Nephron (organoid): ENCODE measurements at regions not wholly inside any gene's neighbourhood (a gene's known extent, or its start where the extent isn't known, plus 50 kb on each side); places are given as distances from the start of the nearest gene placed in this dataset.

Experiments used
- H3K27ac Mint-ChIP-seq, 3 experiments: 2 replicates each; pipeline ENCODE4 v1.8.0; 2020; ENCODE audit warnings: mixed read lengths in 3 of 3, mild to moderate bottlenecking in 2 of 3, moderate library complexity in 1 of 3
- H3K27me3 Mint-ChIP-seq: 2 replicates; pipeline ENCODE4 v1.8.0; 2021; ENCODE audit warnings: low read depth, mild to moderate bottlenecking, moderate library complexity, mixed read lengths
- H3K36me3 Mint-ChIP-seq: 2 replicates; pipeline ENCODE4 v1.8.0; 2020; ENCODE audit warnings: low read depth, mixed read lengths
- H3K4me1 Mint-ChIP-seq: 2 replicates; pipeline ENCODE4 v1.8.0; 2020; ENCODE audit warnings: mixed read lengths
- H3K4me3 Mint-ChIP-seq, 3 experiments: 2 replicates each; pipeline ENCODE4 v1.8.0; 2020; ENCODE audit warnings: mild to moderate bottlenecking in 3 of 3, mixed read lengths in 3 of 3, moderate library complexity in 2 of 3
- H3K9me3 Mint-ChIP-seq: 2 replicates; pipeline ENCODE4 v1.8.0; 2020; ENCODE audit warnings: mixed read lengths
- TF ChIP-seq, protein P1 (sequence below), 3 experiments: fragments of 200-600 bp; sonication (generic); IDR thresholded peaks; one replicate each; pipeline ENCODE4 v1.5.0; 2021; ENCODE audit warnings: antibody characterized with exemption in 3 of 3; ENCODE audit not compliant: unreplicated experiment in 3 of 3

DNA sequence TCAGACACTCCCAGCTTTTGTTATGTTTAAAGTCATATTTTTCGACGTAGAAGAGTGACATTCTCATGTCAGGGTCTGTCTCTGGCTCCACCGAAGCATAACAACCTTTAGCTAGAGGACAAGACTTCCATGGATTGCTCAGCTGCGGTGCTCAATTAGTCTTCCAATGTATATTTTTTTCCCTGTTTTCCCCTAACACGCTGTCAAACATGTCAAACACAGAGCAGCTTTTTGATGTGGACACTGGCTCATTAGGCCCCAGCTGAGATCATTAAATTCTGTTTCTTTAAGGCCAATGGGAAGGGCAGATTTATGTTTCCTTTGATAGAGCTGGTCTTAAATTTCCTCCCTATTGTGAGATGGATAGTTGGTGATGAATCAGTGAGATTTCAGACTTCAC lies 525.4 kb downstream of the PIK3C3 start:
- H3K27ac Mint-ChIP-seq: peak overlapping the region in 1 of 3 experiments; percentile 2
- TF ChIP-seq, protein P1, sequence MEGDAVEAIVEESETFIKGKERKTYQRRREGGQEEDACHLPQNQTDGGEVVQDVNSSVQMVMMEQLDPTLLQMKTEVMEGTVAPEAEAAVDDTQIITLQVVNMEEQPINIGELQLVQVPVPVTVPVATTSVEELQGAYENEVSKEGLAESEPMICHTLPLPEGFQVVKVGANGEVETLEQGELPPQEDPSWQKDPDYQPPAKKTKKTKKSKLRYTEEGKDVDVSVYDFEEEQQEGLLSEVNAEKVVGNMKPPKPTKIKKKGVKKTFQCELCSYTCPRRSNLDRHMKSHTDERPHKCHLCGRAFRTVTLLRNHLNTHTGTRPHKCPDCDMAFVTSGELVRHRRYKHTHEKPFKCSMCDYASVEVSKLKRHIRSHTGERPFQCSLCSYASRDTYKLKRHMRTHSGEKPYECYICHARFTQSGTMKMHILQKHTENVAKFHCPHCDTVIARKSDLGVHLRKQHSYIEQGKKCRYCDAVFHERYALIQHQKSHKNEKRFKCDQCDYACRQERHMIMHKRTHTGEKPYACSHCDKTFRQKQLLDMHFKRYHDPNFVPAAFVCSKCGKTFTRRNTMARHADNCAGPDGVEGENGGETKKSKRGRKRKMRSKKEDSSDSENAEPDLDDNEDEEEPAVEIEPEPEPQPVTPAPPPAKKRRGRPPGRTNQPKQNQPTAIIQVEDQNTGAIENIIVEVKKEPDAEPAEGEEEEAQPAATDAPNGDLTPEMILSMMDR (IDR thresholded peaks at IDR 0.05; ENCODE audit: unreplicated experiment in 3 of 3): no peak
- H3K4me3 Mint-ChIP-seq: no peak overlapping the region
- H3K27me3 Mint-ChIP-seq: no peaks in the 10 kb centered on the region
- H3K36me3 Mint-ChIP-seq: peaks cover 13% of the 10 kb centered on the region
- peaks cover 15% of the 10 kb centered on the region for H3K9me3 Mint-ChIP-seq
- H3K4me1 Mint-ChIP-seq: no peaks in the 10 kb centered on the region

DNA sequence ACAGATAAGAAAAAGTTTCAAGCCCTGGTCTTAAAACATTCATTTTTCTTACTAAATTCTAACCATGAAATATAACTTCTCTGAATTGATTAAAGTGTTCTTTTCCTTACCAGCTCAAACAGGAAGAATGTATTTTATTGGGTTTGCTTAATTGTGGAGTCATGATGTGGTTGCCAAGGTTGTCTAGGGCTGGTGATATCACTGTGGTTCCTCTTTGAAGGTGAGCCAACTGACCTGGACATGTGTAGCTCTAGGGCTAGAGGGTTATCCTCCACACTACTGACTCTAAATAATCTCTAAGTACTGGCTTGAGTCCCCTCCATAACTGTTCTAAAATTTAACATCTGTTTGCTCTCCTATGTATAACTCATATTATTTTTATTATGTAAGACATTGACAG lies 529.6 kb downstream of the PIK3C3 start:
- Mint-ChIP-seq H3K36me3 (peaks cover 18% of the 10 kb centered on the region), H3K4me1 (no peaks in the 10 kb centered on the region), H3K27me3 (no peaks in the 10 kb centered on the region), H3K4me3 (no peak overlapping the region), H3K27ac (no peak overlapping the region), H3K9me3 (peaks cover 22% of the 10 kb centered on the region)
- TF ChIP-seq, protein P1 (IDR thresholded peaks at IDR 0.05; ENCODE audit: unreplicated experiment in 3 of 3): no peak

DNA sequence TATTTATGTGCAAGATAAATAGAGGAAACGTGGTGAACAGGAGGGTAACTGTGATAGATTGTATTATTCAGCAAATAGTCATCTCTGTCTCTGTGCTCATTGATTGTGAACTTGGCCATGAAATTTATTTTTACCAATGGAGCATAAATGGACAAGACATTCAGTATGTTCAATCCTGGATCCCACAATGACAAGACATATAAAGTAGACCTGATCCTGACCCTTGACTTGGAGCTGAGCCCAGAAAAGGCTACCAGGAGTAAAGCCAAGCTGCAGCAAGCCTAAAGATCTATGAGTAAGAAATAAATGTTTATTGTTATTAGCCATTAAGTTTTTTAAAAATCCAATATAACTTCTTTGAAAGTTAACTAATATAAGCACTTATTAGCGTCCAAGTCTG lies 531.2 kb downstream of the PIK3C3 start:
- H3K9me3 Mint-ChIP-seq: peaks cover 22% of the 10 kb centered on the region
- H3K27ac Mint-ChIP-seq: peak overlapping the region in 1 of 3 experiments; percentile 2
- TF ChIP-seq, protein P1 (IDR thresholded peaks at IDR 0.05; ENCODE audit: unreplicated experiment in 3 of 3): no peak
- H3K27me3 Mint-ChIP-seq: no peaks in the 10 kb centered on the region
- no peaks in the 10 kb centered on the region for H3K4me1 Mint-ChIP-seq
- no peak overlapping the region for H3K4me3 Mint-ChIP-seq
- peaks cover 18% of the 10 kb centered on the region for H3K36me3 Mint-ChIP-seq

DNA sequence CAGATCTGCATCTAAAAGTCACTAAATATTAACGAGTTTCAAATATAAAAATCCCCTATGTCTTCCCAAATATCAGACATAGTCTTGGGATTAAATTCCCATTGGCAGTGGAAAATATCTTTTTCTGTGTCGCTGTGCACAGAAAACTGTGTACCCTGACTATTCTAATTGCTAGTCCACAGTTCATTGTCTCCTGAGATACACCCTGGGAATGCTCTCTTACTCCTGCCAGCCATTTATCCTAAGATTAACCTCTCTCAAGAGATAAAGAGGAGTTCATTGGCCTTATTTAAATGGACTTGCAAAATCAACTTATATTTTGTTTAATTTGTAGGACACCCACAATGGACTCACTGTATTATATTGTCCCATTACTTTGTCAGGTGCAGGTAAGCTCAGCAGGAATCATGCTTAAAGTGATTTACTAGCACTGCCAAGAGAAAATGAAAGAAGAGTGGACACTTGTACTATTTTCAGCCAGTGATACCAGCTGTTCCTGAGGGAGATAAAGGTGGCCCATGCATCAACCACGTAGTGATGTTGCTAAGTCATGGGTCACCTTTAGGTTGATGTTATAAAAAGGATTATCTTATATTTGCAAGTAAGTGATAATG lies 553.8 kb downstream of the PIK3C3 start:
- Mint-ChIP-seq H3K36me3 (no peaks in the 10 kb centered on the region), H3K9me3 (no peaks in the 10 kb centered on the region), H3K4me3 (no peak overlapping the region), H3K27ac (peak overlapping the region; percentile 91 to 98 (median 97)), H3K27me3 (no peaks in the 10 kb centered on the region), H3K4me1 (peaks cover 4% of the 10 kb centered on the region)
- TF ChIP-seq, protein P1 (IDR thresholded peaks at IDR 0.05; ENCODE audit: unreplicated experiment in 3 of 3): no peak

DNA sequence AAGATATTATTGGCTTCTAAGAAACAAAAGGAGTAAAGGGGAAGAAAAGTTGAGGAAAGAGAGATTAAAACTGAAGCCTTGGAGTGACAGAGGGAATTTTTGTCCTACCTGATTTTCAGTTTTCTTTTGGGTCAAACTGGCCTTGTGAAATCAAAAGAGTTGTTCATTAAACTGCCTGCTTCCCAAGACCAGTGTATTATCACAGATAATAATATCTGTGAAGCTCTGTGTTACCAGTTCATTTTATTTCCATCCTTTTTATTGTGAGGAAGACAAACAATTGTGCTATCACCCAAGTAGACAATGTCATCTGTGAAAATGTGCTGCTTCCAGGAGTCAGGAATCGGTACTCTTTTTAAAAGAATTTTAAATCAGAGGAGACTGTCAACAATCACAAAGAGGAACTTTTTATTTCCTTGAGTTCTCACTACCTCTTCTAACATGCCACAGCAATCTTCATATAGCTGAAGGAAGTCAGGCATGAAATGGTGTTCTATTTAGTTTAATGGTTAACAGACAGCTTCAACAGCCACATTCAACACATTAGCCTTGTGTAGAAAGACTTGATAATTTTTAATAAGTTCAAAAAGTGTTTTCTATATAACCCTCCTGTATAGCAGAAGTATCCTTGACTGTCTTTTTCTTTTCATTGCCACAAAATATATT lies 554.8 kb downstream of the PIK3C3 start:
- H3K36me3 Mint-ChIP-seq: no peaks in the 10 kb centered on the region
- H3K27ac Mint-ChIP-seq: peak overlapping the region; percentile 91 to 98 (median 97)
- H3K27me3 Mint-ChIP-seq: no peaks in the 10 kb centered on the region
- peaks cover 4% of the 10 kb centered on the region for H3K4me1 Mint-ChIP-seq
- TF ChIP-seq, protein P1 (IDR thresholded peaks at IDR 0.05; ENCODE audit: unreplicated experiment in 3 of 3): no peak
- peaks cover 2% of the 10 kb centered on the region for H3K9me3 Mint-ChIP-seq
- peak overlapping the region in 1 of 3 experiments; percentile 20 for H3K4me3 Mint-ChIP-seq

DNA sequence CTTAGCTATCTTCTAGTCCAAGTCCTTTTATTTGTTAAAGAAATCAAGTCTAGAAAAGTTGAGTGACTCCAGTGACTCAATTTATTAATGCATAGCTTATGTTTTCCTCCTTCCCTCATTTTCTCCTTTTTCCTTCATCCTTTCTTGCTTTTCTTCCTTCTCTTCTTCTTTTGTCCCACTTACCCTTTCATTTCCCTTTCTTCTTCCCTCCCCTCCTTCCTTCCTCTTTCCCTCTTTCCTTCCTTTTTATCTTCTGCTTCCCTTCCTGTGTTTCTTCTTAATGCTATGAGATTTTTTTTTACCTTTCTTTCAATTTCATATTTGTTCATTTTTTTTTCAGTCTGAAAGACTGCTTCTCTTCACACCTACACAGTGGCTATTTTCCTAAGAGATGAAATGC lies 555.5 kb downstream of the PIK3C3 start:
- H3K27me3 Mint-ChIP-seq: no peaks in the 10 kb centered on the region
- H3K4me1 Mint-ChIP-seq: peaks cover 4% of the 10 kb centered on the region
- H3K27ac Mint-ChIP-seq: peak overlapping the region; percentile 91 to 98 (median 97)
- H3K9me3 Mint-ChIP-seq: peaks cover 2% of the 10 kb centered on the region
- TF ChIP-seq, protein P1 (IDR thresholded peaks at IDR 0.05; ENCODE audit: unreplicated experiment in 3 of 3): no peak
- H3K36me3 Mint-ChIP-seq: no peaks in the 10 kb centered on the region
- H3K4me3 Mint-ChIP-seq: no peak overlapping the region
